ENCODE measurements at regions not wholly inside any gene's neighbourhood (a gene's known extent, or its start where the extent isn't known, plus 50 kb on each side); places are given as distances from the start of the nearest gene placed in this dataset.

GRCh38 chr2:234641086-234641485 is 144.2 kb upstream of the ARL4C start:
- Histone ChIP-seq H3K9me3 (ENCODE audit: low read length) (peaks cover 3% of the 10 kb centered on the region; the same call in 1 of the 2 replicates), H3K4me2 (ENCODE audit: low read length) (no peak overlapping the region), H3K36me3 (ENCODE audit: insufficient read depth, low read length) (no peaks in the 10 kb centered on the region), H3K4me3 (ENCODE audit: low read depth, low read length, poor library complexity, severe bottlenecking) (no peak overlapping the region), H3F3A (ENCODE audit: insufficient read depth, low read length) (no peaks in the 10 kb centered on the region), H3K79me2 (ENCODE audit: insufficient read depth, low read length) (no peaks in the 10 kb centered on the region), H4K20me1 (ENCODE audit: insufficient read depth, low read length) (no peaks in the 10 kb centered on the region), H3K27me3 (ENCODE audit: insufficient read depth, low read length) (no peaks in the 10 kb centered on the region), H3K27ac (ENCODE audit: low read depth, low read length, poor library complexity, severe bottlenecking) (no peak overlapping the region), H2AFZ (ENCODE audit: low read length) (no peak overlapping the region), H3K9ac (ENCODE audit: low read length) (no peak overlapping the region), H3K4me1 (ENCODE audit: insufficient read depth, low read length, severe bottlenecking) (no peaks in the 10 kb centered on the region), H3K9me2 (ENCODE audit: low read depth, low read length) (no peaks in the 10 kb centered on the region)
- no peak for TF ChIP-seq CTCF (IDR thresholded peaks at IDR 0.05; ENCODE audit: low read length)
- TF ChIP-seq EZH2 (IDR thresholded peaks at IDR 0.05; ENCODE audit: borderline replicate concordance, low read length), result no peak

GRCh38 chr2:234640657-234641056 is 143.8 kb upstream of the ARL4C start:
- no peak overlapping the region for H2AFZ ChIP-seq (ENCODE audit: low read length)
- H3K9ac ChIP-seq (ENCODE audit: low read length), result no peak overlapping the region
- peaks cover 3% of the 10 kb centered on the region; the same call in 1 of the 2 replicates for H3K9me3 ChIP-seq (ENCODE audit: low read length)
- H4K20me1 ChIP-seq (ENCODE audit: insufficient read depth, low read length), result no peaks in the 10 kb centered on the region
- no peaks in the 10 kb centered on the region for H3K27me3 ChIP-seq (ENCODE audit: insufficient read depth, low read length)
- no peaks in the 10 kb centered on the region for H3K79me2 ChIP-seq (ENCODE audit: insufficient read depth, low read length)
- H3K4me1 ChIP-seq (ENCODE audit: insufficient read depth, low read length, severe bottlenecking), result no peaks in the 10 kb centered on the region
- no peaks in the 10 kb centered on the region for H3F3A ChIP-seq (ENCODE audit: insufficient read depth, low read length)
- H3K27ac ChIP-seq (ENCODE audit: low read depth, low read length, poor library complexity, severe bottlenecking), result no peak overlapping the region
- no peaks in the 10 kb centered on the region for H3K9me2 ChIP-seq (ENCODE audit: low read depth, low read length)
- no peak for TF ChIP-seq CTCF (IDR thresholded peaks at IDR 0.05; ENCODE audit: low read length)
- H3K4me3 ChIP-seq (ENCODE audit: low read depth, low read length, poor library complexity, severe bottlenecking), result no peak overlapping the region
- H3K4me2 ChIP-seq (ENCODE audit: low read length), result no peak overlapping the region
- H3K36me3 ChIP-seq (ENCODE audit: insufficient read depth, low read length), result no peaks in the 10 kb centered on the region

DNA sequence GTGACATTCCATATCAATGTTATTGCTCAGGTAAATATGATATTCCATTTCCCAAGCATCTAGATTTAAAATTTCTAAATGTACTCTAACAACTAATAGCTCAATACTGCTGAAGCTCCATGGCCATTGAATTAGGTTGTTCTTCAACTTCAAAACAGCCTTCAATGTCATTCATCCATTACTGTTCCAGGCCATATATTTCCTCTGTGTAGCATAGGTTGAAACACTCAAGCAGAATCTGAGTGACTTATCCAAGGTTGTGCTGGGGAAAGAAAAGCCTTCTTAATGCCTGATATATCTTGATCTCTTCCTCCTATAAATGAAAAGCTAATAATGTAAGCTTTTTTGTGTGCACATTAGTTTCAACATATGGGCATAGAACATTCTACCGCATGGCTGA is 142.1 kb upstream of the ARL4C start:
- Histone ChIP-seq H3F3A (ENCODE audit: insufficient read depth, low read length) (no peaks in the 10 kb centered on the region), H3K4me1 (ENCODE audit: insufficient read depth, low read length, severe bottlenecking) (no peaks in the 10 kb centered on the region), H3K9ac (ENCODE audit: low read length) (no peak overlapping the region), H2AFZ (ENCODE audit: low read length) (no peak overlapping the region), H3K79me2 (ENCODE audit: insufficient read depth, low read length) (no peaks in the 10 kb centered on the region), H3K27me3 (ENCODE audit: insufficient read depth, low read length) (no peaks in the 10 kb centered on the region), H4K20me1 (ENCODE audit: insufficient read depth, low read length) (no peaks in the 10 kb centered on the region), H3K9me3 (ENCODE audit: low read length) (peaks cover 3% of the 10 kb centered on the region; the same call in 1 of the 2 replicates), H3K27ac (ENCODE audit: low read depth, low read length, poor library complexity, severe bottlenecking) (no peak overlapping the region), H3K4me2 (ENCODE audit: low read length) (no peak overlapping the region), H3K36me3 (ENCODE audit: insufficient read depth, low read length) (no peaks in the 10 kb centered on the region), H3K4me3 (ENCODE audit: low read depth, low read length, poor library complexity, severe bottlenecking) (no peak overlapping the region), H3K9me2 (ENCODE audit: low read depth, low read length) (no peaks in the 10 kb centered on the region)
- TF ChIP-seq CTCF (IDR thresholded peaks at IDR 0.05; ENCODE audit: low read length), result no peak
- no peak for TF ChIP-seq EZH2 (IDR thresholded peaks at IDR 0.05; ENCODE audit: borderline replicate concordance, low read length)

All from OCI-LY1 (cell line).